IMR-90 (cell line): ENCODE measurements at regions not wholly inside any gene's neighbourhood (a gene's known extent, or its start where the extent isn't known, plus 50 kb on each side); places are given as distances from the start of the nearest gene placed in this dataset.

Source experiments
- ATAC-seq: fragments of 200-7000 bp; cut with Tn5 transposase; 2 replicates; pipeline ENCODE4 v1.9.1; 2020; ENCODE audit warnings: low read depth, mild to moderate bottlenecking, moderate library complexity
- BruUV-seq: library from RNA; stranded (reverse); fragments of 400-500 nt; replicated peaks from 2 replicates; lab custom pipeline; 2021; lab: Mats Ljungman, UMichigan
- CTCF ChIA-PET: fragments of 300-600 bp; formaldehyde crosslinking; extraction: SDS; loops from one replicate; lab custom pipeline; 2021; ENCODE audit warnings: antibody characterized with exemption; lab: Yijun Ruan, JAX
- POLR2A ChIA-PET: fragments of 300-600 bp; sonication (Branson Sonifier 250); formaldehyde crosslinking; loops from one replicate; lab custom pipeline; 2022; ENCODE audit warnings: antibody characterized with exemption; ENCODE audit not compliant: unreplicated experiment; lab: Charles Lee
- DNase-seq: peaks from one replicate; pipeline ENCODE4 v3.0.0; 2013
- H2AFZ ChIP-seq: replicated peaks from 2 replicates; pipeline ENCODE3; 2013; ENCODE audit warnings: low read length, mild to moderate bottlenecking; ENCODE audit not compliant: poor library complexity
- H2AK5ac ChIP-seq: 2 replicates; pipeline ENCODE4 v1.6.1; 2013; ENCODE audit warnings: low read depth, low read length, inconsistent platforms
- H2AK9ac ChIP-seq: replicated peaks from 2 replicates; pipeline ENCODE3; 2013; ENCODE audit warnings: mild to moderate bottlenecking, low read depth, low read length, moderate library complexity; ENCODE audit not compliant: poor library complexity
- H2BK120ac ChIP-seq: 2 replicates; pipeline ENCODE4 v1.6.1; 2013; ENCODE audit warnings: low read depth, low read length, inconsistent platforms
- H2BK15ac ChIP-seq: 3 replicates; pipeline ENCODE4 v1.6.1; 2013; ENCODE audit warnings: low read depth, low read length, inconsistent platforms
- H2BK20ac ChIP-seq: 2 replicates; pipeline ENCODE4 v1.6.1; 2013; ENCODE audit warnings: low read depth, mild to moderate bottlenecking, inconsistent platforms, low read length, moderate library complexity
- H2BK5ac ChIP-seq: 2 replicates; pipeline ENCODE4 v1.6.1; 2013; ENCODE audit warnings: mild to moderate bottlenecking, low read depth, low read length, inconsistent platforms; ENCODE audit not compliant: poor library complexity, severe bottlenecking
- H3K14ac ChIP-seq: replicated peaks from 2 replicates; pipeline ENCODE4 v1.6.1; 2013; ENCODE audit warnings: low read depth, low read length, inconsistent platforms
- H3K18ac ChIP-seq: 2 replicates; pipeline ENCODE4 v1.6.1; 2013; ENCODE audit warnings: low read depth, low read length, control low read depth
- H3K23ac ChIP-seq: 2 replicates; pipeline ENCODE4 v1.6.1; 2013; ENCODE audit warnings: low read depth, low read length, inconsistent platforms
- H3K27ac ChIP-seq: 2 replicates; pipeline ENCODE4 v1.5.1; 2013; ENCODE audit warnings: mild to moderate bottlenecking, control low read depth, low read length; ENCODE audit not compliant: insufficient read depth
- H3K27me3 ChIP-seq: 2 replicates; pipeline ENCODE4 v1.6.1; 2013; ENCODE audit warnings: low read length; ENCODE audit not compliant: control insufficient read depth, insufficient read depth
- H3K36me3 ChIP-seq: 2 replicates; pipeline ENCODE4 v1.6.1; 2013; ENCODE audit warnings: low read length, mixed read lengths; ENCODE audit not compliant: control insufficient read depth, insufficient read depth
- H3K4ac ChIP-seq: 2 replicates; pipeline ENCODE4 v1.6.1; 2013; ENCODE audit warnings: low read depth, low read length, inconsistent platforms
- H3K4me1 ChIP-seq: 2 replicates; pipeline ENCODE4 v1.6.1; 2013; ENCODE audit warnings: low read length, mixed read lengths; ENCODE audit not compliant: control insufficient read depth, insufficient read depth
- H3K4me2 ChIP-seq: 2 replicates; pipeline ENCODE4 v1.6.1; 2013; ENCODE audit warnings: low read depth, mild to moderate bottlenecking, control low read depth, low read length, moderate library complexity
- H3K4me3 ChIP-seq: 2 replicates; pipeline ENCODE4 v1.5.1; 2013; ENCODE audit warnings: low read depth, mild to moderate bottlenecking, control low read depth, low read length, moderate library complexity; ENCODE audit not compliant: insufficient read depth
- H3K56ac ChIP-seq: 2 replicates; pipeline ENCODE4 v1.6.1; 2013; ENCODE audit warnings: low read length, inconsistent platforms; ENCODE audit not compliant: insufficient read depth; ENCODE audit errors: extremely low read depth
- H3K79me1 ChIP-seq, 2 experiments: 2 replicates each; pipeline ENCODE4 v1.6.1; 2013; ENCODE audit warnings: low read length in 2 of 2, inconsistent platforms in 1 of 2, low read depth in 1 of 2
- H3K9ac ChIP-seq: 2 replicates; pipeline ENCODE4 v1.6.1; 2013; ENCODE audit warnings: low read depth, low read length, control low read depth
- H3K9me1 ChIP-seq: 2 replicates; pipeline ENCODE4 v1.6.1; 2013; ENCODE audit warnings: low read length, inconsistent platforms; ENCODE audit not compliant: insufficient read depth
- H3K9me3 ChIP-seq: 2 replicates; pipeline ENCODE4 v1.6.1; 2013; ENCODE audit warnings: low read length; ENCODE audit not compliant: control insufficient read depth, insufficient read depth
- H4K20me1 ChIP-seq: 2 replicates; pipeline ENCODE4 v1.6.1; 2013; ENCODE audit warnings: low read length, inconsistent platforms; ENCODE audit not compliant: insufficient read depth
- H4K5ac ChIP-seq: 2 replicates; pipeline ENCODE4 v1.6.1; 2013; ENCODE audit warnings: mild to moderate bottlenecking, low read depth, low read length, control low read depth
- H4K8ac ChIP-seq, 2 experiments: 2 replicates each; pipeline ENCODE4 v1.6.1; 2013; ENCODE audit warnings: low read depth in 2 of 2, low read length in 2 of 2, control low read depth in 1 of 2, inconsistent platforms in 1 of 2
- H4K91ac ChIP-seq: 2 replicates; pipeline ENCODE4 v1.6.1; 2013; ENCODE audit warnings: low read depth, low read length, inconsistent platforms; ENCODE audit not compliant: insufficient read depth
- CEBPB ChIP-seq: IDR thresholded peaks from 2 replicates; pipeline ENCODE4 v1.6.1; 2012; ENCODE audit warnings: low read depth, low read length, improper control_type of control experiment
- RCOR1 ChIP-seq: IDR thresholded peaks from 2 replicates; pipeline ENCODE4 v1.6.1; 2012; ENCODE audit warnings: mild to moderate bottlenecking, low read length, improper control_type of control experiment; ENCODE audit not compliant: insufficient replicate concordance
- WGBS, 2 experiments: methylation state at CpG; one replicate each; pipeline versions ENCODE4 v1.1.5 to v1.1.7; 2013; ENCODE audit warnings: missing lambda C conversion rate in 2 of 2; ENCODE audit not compliant: insufficient read length in 1 of 2; ENCODE audit errors: extremely low coverage in 2 of 2; 5-methylcytosine and 5-hydroxymethylcytosine counted together
- dilution Hi-C: fragments of 300-500 bp; cut with HindIII; formaldehyde crosslinking; loops from one replicate; pipeline ENCODE4 v1.14.3; 2018; ENCODE audit warnings: low sequenced_read_pairs; ENCODE audit not compliant: unreplicated experiment
- in situ Hi-C: fragments of 300-500 bp; cut with MboI; formaldehyde crosslinking; loops from 3 replicates; pipeline ENCODE4 v1.14.3; 2019; ENCODE audit warnings: low sequenced_read_pairs, inconsistent platforms, mixed read lengths
- intact Hi-C: fragments of 100-400 bp; cut with micrococcal nuclease; formaldehyde crosslinking; loops from 2 replicates; pipeline ENCODE4 v1.10.0; 2022

DNA sequence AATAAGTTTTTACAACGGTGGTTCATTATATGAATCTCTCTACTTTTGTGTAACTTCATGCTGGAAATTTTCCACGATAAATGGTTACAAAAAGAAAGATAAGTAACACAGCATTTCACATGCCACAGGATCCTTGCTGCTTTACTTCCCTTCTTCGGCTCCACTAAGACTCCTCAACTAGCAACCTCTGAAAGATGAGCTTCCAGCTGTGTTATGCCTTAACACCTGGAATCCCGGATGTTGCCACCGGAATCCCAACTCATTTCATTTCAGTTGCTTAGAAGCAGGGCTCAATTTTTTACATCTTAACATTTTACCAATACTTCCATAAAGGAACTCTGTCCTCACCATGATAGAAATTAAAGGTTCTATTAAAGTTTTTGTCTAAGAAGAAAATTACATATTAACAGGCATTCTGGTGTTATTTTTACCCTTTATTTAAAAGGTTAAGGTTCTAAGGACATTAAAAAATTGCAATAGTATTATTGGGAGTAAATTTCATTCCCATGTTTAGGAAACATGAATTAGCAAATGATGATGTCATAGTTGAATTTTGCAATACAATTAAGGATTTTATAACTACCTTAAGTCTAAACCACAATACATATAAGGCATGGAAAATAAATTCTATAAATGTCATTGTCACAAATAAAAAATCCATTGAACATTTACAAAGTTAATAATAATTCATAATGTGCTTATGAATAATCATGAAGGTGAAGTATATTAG, 57.1 kb upstream of the IL6 start:
- in situ Hi-C loops, result no loop called here
- Histone ChIP-seq H4K20me1 (peaks cover 3% of the 10 kb centered on the region; the same call in 1 of the 2 replicates), H3K4ac (peak overlapping the region; percentile 89), H3K36me3 (no peaks in the 10 kb centered on the region), H2BK15ac (peak overlapping the region; percentile 80; the same call in 2 of the 3 replicates), H4K5ac (peak overlapping the region; percentile 57), H3K23ac (no peak overlapping the region), H2AK9ac (no peak overlapping the region), H2AFZ (no peak overlapping the region), H3K18ac (peak overlapping the region; percentile 59), H4K91ac (peak overlapping the region; percentile 76), H2BK20ac (peak overlapping the region; percentile 96), H3K9ac (no peak overlapping the region), H2AK5ac (peak overlapping the region; percentile 84; the same call in 1 of the 2 replicates), H2BK120ac (peak overlapping the region; percentile 94), H3K56ac (no peak overlapping the region), H2BK5ac (peak overlapping the region; percentile 34), H3K9me1 (peaks cover 28% of the 10 kb centered on the region), H3K9me3 (no peaks in the 10 kb centered on the region), H3K4me3 (no peak overlapping the region), H3K27ac (peak overlapping the region; percentile 39; the same call in 1 of the 2 replicates), H3K79me1 (no peaks in the 10 kb centered on the region; a peak in 1 of 4 replicates), H4K8ac (peak overlapping the region; percentile 56 to 79; a peak in 3 of 4 replicates), H3K4me2 (no peak overlapping the region), H3K4me1 (peaks cover 31% of the 10 kb centered on the region), H3K27me3 (no peaks in the 10 kb centered on the region), H3K14ac (peak overlapping the region; percentile 87)
- BruUV-seq, result no TSS peak
- intact Hi-C loops, result loop anchor here (2.0 to 5.0 kb wide), 2 partner anchors 57 to 387 kb away; partner anchors contain the start of gene IL6
- ChIA-PET POLR2A (interaction anchor here (1.1 kb wide), 1 partner anchor 30 kb away, joined by 6 read pairs; no protein-coding TSS in a partner anchor), CTCF (interaction anchor here (0.6 to 3.6 kb wide), 2 partner anchors 56 to 64 kb away, joined by 5 to 18 read pairs; partner anchors contain the start of gene IL6)
- dilution Hi-C loops, result no loop called here
- DNase-seq (no peak), ATAC-seq (no peak)
- TF ChIP-seq CEBPB (peak; percentile 37; the same call in 1 of the 2 replicates), RCOR1 (no peak)
- no CpG with 5 or more reads among the region's 5 CpGs for WGBS, 2 experiments
